Fibroblast of lung (primary cell): ENCODE measurements at regions not wholly inside any gene's neighbourhood (a gene's known extent, or its start where the extent isn't known, plus 50 kb on each side); places are given as distances from the start of the nearest gene placed in this dataset.

Experiments
- CTCF ChIP-seq, 2 donors: IDR thresholded peaks in 1 of 2; conservative IDR thresholded peaks in 1 of 2; 1 replicate in 1 of 2; 2 replicates in 1 of 2; pipeline ENCODE4 v1.5.1; 2011 to 2012; ENCODE audit warnings: low read length in 2 of 2, control low read depth in 1 of 2, inconsistent platforms in 1 of 2, low read depth in 1 of 2, mild to moderate bottlenecking in 1 of 2
- EZH2 ChIP-seq: IDR thresholded peaks from 2 replicates; pipeline ENCODE4 v1.5.1; 2012; ENCODE audit warnings: low read length, control low read depth, mild to moderate bottlenecking; ENCODE audit errors: missing control alignments

GRCh38 chr3:59596741-59597140, 546.9 kb upstream of the CFAP20DC start:
- TF ChIP-seq CTCF (conservative IDR thresholded peaks at IDR 0.05 in 1 of 2, IDR thresholded peaks at IDR 0.05 in 1 of 2; ENCODE audit: low read depth in 1 of 2, low read length in 2 of 2) (no peak), EZH2 (no peak)
